Glomerular endothelial cell (primary cell): ENCODE measurements at regions not wholly inside any gene's neighbourhood (a gene's known extent, or its start where the extent isn't known, plus 50 kb on each side); places are given as distances from the start of the nearest gene placed in this dataset.
"Not testable (repeated sequence)": the region's sequence is repeated elsewhere in the genome, so short reads cannot be mapped to it uniquely, and the experiment has no call there.

ENCODE experiments used
- DNase-seq: peaks from one replicate; pipeline ENCODE4 v3.0.0-alpha.2; 2011; ENCODE audit warnings: low read depth, low spot score; ENCODE audit errors: extremely low read depth

DNA sequence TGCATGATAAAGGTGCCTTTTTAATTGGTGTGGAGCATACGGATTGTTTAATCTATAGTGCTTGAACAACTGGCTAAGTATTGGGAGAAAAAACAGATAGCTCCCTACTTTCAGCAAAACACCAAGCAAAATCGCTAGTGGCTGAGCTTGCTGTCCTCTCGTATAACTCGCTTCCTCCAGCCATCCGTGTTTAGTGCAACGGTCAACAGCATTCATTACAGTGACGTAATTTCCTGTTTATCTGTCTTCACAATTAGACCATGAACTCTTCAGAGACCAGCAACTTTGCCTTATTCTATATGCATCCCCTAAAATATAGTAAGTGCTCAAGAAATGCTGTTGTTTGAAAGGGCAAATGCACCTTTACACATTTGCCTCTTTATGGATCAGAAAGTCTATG is 511.9 kb downstream of the HAPSTR1 start:
- DNase-seq, result no peak

DNA sequence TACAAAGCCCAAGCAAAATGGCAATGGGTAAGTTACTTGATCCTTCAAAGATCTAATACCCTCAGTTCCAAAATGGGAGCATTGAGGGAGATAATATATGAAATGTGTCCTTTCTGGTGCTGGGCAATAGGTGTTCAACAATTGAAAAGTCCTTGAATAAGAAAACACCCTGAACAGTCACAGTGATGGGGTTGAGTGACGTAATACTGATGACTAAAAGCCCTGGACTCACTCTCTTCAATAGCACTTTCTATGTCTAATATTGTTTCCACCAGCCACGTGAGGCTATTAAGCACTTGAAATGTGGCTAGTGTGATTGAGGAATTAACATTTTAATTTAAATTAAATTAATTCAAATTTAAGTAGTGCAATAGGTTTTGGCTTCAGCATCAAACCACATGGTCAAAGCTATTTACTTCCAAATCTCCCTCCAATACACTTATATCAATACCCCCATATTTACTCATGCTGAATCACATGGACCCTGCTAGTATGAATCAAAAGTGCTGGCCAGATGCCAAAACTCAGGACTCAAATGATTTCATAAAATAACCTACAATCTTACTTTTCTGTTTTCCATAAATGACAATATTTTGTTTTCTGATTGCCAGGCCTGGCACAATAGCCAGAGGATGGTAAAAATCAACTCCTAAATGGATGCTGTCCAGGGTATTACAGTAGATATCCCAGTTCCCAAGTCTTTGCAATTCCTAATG is 516.2 kb downstream of the HAPSTR1 start:
- no peak for DNase-seq

DNA sequence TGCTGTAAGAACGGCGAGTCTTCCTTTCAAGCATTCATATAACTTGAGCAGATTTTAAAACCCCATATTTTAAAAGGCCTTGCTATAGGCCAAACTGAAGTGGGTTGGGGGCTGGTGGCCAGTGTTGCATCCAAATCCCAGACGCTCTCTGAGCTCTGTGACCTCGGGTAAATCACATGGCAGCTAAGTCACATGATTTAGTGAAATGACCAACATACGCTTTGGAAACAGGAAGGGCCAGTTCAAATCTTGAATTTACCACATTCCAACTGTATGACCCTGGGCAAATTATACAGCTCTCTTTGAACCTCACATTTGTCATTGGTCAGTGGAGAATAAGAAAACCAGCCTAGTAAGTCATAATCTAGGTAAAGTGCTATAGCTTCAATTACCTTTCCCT is 519.3 kb downstream of the HAPSTR1 start:
- DNase-seq, result no peak

DNA sequence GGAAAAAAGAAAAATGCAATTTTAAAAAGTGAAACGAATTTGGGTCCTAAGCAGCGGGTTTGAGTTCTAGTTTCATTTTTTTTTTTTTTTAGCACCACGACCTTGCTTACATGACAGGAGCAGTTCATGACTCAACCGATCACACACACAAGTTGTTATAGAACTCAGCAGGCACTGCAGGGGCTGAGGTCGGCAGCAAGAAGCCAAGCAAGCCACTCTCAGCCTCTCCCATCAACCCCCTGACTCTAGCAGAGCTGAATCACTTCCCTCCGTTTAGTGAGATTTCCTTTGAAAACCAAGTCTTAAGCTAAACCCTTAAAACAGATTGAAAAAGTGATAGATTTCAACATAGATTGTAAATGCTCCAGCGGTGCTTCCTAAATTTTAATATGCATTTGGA is 520.8 kb downstream of the HAPSTR1 start:
- DNase-seq, result no peak

DNA sequence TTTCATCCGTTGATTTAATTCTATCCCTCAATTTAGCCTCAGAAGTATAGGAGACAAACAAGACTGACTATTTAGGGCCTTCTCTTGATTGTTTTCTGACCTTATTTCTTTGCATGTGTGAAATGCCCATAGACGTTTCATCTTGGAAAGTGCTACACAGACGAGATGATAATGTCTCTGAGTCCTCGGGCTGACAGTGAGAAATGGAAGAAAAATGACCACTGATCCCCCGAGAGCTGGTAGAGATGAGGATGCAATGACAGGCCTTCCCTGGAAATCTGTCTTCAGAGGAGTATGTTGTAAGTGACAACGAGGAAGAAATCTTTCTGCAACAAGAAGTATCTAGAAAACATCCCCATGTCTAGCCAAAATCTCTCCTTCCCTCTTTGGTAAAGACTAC is 522.9 kb downstream of the HAPSTR1 start:
- DNase-seq, result no peak

DNA sequence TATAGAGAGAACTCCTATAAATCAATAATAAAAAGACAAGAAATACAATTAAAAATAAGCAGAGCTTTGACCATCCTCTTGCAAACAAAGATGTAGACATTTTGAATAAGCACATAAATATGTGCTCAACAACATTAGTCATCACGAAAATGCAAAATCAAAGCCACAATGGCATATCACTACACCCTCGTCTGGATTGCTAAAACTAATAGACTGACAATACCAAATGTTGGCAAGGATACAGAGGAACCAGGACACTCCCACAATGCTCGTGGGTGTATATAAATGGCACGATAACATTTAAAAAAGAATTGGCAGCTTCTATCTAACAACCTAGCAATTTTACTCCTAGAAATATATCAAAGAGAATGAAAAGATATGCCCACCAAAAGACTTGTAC is 530.8 kb downstream of the HAPSTR1 start:
- DNase-seq, result no peak

DNA sequence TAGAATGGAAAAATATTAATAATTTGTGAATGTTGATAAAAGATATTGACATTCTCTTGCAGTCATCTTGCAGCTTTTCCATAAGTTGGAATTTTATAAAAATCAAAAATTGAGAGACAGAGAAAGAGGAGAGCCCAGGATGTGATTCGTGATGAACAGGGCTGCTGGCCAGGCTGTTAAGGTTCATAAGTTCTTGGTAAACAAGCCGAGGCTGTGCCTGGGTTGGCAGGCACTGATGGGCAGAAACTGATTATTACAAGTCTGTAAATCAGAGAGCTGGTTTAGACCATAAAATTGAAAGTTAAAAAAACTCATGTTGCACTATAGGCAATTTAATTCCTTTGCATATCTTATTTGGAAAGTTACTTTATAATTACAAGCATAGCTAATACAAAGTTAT is 533.7 kb downstream of the HAPSTR1 start:
- DNase-seq, result no peak

DNA sequence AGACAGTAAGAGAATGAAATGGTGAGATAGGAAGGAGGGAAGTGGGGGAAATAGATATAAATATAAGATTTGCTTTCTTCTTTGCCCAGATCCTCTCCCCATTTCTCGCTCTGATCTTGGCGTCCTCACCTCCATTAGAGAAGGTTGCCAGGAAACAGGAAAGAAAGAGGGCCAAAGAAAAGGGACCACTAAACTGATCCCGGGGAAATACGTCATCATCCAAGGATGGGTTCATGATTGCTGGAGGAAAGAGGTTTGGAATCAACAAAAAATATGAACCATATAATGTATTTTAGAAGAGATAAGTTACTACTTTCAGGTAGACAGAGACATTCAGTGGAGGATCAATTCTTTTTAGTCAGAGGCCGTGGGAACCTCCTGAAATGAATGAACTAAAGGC is 536.0 kb downstream of the HAPSTR1 start:
- DNase-seq, result no peak

DNA sequence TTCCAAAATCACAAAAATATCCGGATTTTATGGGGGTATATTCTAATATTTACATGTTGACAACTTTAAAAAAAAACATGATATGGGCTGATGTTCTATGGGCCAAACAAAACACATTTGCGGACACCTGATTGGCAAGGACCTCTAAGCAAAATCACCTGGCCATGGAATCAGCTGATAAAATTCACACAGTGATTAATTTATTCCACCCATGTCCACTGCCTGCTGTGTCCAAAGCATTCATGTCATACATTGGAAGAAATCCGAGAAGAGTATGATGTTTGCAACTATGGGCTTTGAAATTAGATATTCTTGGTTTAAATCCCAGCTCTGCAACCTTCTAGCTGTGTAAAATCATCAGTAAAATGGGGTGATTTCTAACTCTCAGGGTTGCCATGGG is 538.7 kb downstream of the HAPSTR1 start:
- DNase-seq, result no peak

DNA sequence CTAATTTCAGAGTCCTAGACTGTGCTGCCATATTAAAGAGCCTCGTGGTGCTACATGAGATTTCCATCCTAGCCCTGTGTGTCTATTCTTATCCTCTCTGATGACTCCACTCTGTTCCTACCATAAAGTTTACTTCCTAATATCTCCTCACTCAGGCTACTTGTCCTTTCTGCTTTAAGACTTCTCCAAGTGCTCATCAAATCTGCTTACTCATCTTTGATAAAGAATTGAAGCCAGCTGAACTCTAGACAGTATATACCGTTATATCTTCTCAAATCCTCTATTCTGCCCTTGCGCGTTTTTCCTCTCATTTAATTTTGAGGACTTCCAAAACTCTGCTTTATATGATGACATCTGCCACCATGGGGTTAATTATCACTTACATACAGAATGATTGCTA is 539.5 kb downstream of the HAPSTR1 start:
- DNase-seq, result no peak

DNA sequence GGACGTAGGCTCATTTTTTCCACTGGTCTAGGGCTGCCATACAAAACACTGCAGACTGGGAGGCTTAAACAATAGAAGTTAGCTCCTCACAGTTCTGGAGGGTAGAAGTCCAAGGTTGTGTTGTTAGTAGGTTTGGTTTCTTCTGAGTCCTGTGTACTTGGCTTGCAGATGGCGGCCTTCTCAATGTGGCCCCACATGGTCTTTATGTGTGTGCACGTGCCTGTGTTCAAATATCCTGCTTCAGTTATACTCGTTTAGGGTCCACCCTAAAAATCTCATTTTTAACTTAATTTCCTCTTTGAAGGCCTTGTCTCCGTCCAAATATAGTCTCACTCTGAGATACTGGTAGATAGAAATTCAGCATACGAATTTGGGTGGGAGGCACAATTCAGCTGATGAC is 542.4 kb downstream of the HAPSTR1 start:
- no peak for DNase-seq

DNA sequence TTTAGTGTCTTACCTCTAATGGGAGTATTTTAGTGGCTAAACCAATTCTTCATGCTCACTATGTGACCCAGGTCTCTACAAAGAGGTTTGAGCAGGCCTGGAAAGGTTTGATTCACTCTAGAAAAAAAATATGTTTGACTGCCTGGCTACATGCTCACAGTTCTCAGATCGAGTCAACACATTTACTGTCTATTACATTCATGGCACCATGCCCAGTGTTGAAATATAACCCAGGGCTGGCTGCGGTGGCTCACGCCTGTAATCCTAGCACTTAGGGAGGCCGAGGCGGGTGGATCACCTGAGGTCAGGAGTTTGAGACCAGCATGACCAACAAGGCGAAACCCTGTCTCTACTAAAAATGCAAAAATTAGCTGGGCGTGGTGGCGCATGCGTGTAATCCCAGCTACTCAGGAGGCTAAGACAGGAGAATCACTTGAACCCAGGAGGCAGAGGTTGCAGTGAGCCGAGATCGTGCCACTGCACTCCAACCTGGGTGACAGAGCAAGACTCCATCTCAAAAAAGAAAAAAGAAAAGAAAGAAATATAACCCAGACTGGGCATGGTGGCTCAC is 543.8 kb downstream of the HAPSTR1 start:
- DNase-seq, result not testable (repeated sequence)

DNA sequence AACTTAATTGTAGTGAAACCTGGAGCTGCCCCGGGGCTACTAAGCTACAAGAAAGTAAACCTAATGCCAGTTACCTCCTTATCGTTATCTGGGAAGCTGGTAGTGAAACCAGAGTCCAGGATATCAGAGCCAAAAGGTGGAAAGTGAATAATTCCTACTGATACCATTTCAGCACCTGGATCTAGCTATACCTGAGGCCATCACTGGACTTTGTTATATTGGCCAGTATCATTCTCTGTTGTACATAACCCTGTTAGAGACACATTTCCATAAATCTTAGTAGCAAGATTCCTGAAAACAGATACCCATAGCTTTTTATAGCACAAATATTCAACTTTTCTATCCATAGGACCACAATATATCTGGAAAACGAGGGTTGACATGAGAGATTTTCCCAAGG is 538.0 kb downstream of the GRIN2A start:
- DNase-seq, result no peak

DNA sequence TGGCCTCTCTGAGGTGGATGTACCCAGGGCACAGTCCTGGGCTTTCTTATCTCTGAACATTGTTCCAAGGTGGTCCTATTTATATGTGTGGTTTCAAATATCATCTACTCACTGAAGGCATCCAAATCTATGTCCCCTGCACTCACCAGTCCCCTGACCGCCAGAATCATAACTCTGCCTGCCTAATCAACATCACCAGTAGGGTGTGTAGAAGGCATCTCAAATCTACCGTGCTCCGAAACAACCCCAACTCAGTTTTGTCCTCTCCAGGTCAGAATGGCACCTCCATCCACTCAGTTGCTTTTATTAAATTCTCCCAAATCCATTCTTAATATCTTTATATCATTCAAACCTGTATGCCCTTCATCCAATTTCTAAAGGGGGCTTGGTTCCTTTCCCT is 536.3 kb downstream of the GRIN2A start:
- DNase-seq, result no peak

DNA sequence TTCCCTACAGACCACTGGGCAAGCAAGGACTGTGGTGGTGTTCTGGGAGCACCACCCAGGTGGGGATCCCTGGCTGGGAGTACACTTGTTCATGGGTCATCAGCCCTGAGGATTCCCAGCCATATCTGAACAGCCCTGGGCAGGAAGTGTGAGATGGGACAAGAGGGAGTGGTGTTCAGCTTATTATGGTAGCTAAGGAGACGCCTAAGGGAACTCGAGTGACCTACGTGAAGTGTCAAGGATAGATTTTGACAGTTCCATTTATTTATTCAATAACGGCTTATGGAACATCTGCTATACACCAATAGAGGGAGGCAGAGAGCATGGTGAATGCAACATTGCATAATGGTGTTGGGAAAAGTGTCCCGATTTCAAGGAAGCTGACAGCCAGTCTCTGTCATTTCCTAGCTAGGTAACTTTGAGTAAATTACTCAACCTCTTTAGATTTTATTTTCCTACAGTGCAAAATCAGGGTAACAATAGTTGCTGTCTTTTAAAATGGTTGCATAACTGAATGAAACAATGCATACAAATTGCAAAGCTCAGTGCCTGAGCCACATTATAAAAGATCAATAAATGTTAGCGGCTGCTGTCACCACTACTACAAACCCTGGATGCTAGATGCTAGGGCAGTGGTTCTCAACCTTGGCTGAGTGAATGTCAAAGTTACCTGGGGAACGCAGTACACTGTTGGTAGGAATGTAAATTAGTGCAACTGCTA is 534.1 kb downstream of the GRIN2A start:
- DNase-seq, result no peak

DNA sequence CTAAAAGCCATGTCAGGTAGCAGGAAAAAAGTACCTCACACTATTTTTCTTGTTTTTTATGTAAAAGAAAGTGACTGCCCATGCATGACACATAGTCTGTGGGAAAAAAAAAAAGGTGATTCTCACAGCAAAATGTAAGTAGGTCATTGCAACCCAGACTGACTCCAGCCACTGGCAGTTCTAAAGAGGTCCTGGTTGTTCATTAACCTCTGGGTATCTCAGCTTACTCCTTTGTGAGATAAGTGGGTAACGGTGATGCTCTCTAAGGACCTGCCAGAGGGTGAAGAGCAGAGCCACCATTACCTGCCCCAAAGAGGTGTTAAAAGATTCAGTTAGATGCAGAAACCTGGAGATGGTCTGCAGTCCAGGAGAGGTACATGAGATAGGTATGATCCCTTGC is 531.9 kb downstream of the GRIN2A start:
- no peak for DNase-seq

DNA sequence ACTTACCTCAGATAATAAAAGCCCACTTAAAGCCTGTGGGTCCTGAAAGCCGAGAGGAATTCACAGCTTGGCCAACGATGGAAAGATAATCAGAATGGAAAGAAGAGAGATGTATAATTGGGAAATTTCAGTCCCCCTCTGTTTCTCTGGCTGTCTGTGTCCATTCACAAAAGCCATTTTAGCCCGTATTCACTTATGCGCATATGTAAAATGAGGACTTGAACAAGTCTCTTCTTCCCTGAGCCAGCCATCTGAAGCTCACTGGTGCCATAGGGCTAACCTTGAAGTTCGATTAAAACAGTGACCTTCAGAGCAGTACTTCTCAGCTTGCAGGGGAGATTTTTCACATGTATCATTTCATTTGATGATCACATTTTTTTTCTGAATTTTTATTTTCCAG is 527.2 kb downstream of the GRIN2A start:
- DNase-seq, result no peak

DNA sequence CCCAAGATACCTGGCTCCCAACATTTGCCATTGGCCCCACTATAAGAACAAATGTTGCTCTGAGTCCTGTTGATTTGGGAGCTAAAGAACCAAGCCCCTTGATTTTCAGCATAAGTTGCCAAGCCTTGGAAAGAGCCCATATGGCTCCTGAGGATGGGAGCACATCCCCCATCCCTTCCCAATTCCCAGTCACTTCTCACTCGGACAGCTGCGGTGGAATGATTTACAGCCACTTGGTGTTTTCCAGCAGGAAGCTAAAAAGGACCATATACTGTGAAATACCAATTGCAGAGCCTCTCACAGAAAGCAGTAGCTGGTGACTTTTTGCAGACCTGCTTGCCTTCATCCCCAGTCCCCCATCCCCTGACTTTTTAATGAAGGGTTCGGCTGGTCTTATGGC is 524.6 kb downstream of the GRIN2A start:
- DNase-seq, result no peak

DNA sequence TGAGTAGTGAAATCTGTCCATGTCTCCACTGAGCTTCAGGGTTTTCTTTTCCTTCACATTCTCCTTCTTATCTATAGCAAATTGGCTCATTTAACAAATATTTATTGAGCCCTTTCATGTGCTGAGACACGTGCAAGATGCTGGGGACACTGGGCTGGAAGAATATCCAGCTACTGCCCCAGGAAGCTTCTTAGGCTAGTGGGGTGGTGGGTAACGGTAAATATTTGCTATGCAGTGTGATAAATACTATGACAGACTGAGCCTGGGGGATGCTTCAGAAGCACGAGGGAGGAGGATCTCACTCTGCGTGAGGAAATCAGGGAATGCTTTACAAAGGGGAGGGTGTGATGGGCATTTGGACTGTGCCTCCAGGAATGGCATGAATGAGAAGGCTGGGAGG is 524.1 kb downstream of the GRIN2A start:
- no peak for DNase-seq

DNA sequence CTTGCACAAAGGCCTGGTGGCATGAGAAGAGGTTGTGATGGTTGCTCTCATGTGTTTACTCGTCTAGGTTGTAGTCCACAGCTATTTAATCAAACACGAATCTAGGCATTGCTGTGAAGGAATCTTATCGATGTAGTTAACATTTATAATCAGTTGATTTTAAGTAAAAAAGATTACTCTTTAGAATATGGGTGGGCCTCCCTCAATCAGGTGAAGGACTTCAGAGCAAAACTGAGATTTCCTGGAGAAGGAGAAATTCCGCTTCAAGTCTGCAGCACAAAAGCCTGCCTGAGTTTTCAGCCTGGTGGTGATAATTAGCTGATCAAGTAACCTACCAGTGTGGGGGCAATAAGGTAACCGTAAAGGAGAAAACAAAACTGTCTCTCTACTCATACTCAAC is 523.6 kb downstream of the GRIN2A start:
- no peak for DNase-seq

DNA sequence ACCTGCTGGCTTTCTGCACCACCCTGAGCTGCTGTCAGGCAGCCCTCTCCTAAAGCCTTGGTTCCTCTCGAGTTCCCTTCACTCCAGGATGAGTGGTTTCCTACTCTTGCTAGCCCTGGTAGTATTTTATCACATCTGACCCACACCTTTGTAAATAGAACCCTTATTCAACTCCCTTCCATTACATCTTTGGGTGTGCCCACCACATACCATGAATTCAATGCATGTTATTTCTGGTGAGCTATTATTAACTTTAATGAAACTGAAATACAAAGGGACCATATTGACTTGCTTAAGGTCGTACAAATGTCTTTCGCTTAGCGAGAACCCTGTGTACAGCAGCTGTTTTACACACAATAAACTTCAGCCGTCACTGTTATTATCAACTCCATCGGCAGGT is 521.3 kb downstream of the GRIN2A start:
- DNase-seq, result no peak

DNA sequence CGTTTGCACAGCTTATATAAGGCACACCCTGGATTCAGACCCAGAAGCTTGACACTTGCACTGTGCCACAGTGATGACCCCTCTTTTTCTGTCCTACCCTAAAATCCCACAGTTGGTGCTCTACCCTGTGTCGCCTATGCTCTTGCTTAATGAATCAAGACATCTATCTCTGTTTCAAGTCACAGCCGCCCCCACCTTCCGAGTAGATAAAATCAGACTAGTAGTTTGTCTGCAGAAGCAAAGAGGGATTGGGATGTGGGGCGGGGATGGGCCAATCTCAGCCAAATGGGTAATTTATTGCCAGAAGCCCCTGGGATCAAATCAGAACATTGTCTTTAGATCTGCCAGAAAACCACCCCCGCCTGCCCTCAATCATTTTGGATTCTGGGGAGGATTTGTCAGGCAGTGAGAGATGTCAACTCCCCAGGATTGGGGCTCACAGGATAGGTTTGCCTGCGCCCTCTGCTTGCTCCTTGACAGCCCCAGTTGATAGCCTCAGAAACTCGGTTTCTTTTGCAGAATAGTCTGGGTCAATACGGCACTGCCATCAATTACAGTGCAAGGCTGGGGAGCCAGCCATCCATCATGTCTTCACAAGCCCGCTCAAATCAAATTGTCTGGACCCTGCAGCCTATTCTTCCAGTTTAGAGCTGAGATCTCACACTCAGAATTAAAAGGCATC is 520.8 kb downstream of the GRIN2A start:
- DNase-seq, result no peak
